HG03571 (cell line): ENCODE measurements at regions not wholly inside any gene's neighbourhood (a gene's known extent, or its start where the extent isn't known, plus 50 kb on each side); places are given as distances from the start of the nearest gene placed in this dataset.

Experiments used
- ATAC-seq: cut with Tn5 transposase; IDR thresholded peaks from one replicate; pipeline ENCODE4 v1.9.1; 2021; ENCODE audit not compliant: unreplicated experiment

GRCh38 chr1:81409262-81409661 is 391.5 kb upstream of the ADGRL2 start:
- no peak for ATAC-seq

DNA sequence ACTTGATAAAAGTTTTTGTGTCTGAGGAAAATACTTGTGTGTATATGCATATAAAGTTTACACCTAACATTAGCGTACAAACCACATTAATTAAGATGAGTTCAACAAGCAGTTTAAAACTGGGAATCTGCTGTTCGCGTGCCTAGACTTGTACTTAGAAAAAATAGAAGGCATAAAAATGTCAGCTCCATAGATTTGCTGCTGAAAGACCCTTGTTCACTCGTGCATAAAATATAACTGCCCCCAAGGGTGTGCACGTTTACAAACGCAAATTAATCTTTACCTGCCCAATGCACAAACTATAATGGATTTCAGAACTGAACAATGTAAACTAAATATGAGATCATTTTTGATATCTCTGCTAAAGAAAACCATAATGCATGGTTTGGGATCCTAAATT is 392.3 kb upstream of the ADGRL2 start:
- no peak for ATAC-seq

DNA sequence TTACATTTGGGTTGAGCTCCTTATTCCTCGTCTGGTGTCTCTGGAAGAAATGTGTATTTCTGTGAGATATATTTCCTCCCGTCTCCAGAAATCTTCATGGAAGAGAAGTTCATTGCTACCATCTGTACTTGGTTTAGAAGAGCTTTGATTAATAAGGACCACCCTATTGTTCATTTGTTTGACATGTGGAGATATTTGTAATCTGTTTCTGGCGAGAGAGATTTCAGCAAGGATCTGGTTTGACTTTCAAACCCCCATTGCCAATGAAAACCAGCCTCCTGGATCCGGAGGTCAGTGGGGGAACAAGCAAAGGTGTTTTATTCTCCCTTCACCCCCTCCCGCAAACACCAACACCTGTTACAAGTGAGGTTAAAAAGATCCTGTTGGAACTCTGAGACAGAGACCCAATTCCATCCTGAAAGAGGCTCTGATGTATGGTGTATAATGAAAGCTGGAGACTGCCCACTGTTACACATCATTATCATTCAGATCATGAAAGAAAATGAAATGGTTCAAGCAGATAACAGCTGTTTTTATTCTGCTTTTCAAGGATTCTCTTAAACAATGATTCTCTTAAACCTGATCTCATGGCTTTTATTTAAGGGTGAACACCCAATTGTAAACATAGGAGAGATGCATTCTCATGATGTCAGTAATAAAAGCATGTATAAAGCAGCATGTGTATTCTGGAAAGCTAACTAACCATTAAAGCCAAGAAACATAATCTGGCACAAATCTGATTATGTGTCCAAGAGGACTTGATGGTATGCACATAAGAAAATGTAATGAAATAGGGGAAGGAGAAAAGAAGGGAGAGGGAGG is 393.5 kb upstream of the ADGRL2 start:
- ATAC-seq: no peak

DNA sequence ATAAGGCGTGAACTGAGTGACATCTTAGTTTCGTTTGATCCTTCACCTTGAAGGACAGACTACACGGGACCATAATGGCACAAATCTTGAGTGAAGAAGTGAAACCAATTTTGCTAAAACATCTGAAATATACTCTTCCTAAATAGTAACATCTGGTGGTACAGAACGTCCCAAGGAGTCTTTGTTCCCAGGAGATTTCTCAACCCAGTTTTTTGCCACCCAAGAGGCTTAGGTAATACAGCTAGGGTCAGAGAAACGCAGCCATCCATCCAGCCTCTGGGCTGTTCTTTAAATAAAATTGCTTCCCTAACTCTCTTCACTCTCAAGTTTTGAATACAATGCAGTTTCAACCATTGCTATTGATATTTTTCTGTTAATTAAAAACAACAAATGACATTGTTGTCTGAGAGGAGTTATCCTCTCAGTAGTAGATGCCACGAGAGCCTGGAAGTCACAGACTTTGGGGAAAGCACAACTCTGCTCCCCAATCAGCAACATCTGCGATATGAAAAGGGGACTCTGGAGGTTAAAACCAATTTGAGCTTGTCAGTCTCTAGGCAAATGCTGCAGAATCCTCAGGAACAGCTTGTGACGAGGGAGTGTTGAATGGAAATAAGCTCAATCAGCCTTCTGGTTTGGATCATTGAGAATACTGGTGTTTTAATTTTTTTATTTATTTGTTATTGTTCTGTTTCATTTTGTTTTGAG is 394.3 kb upstream of the ADGRL2 start:
- ATAC-seq: no peak

GRCh38 chr1:81398041-81398440 is 402.7 kb upstream of the ADGRL2 start:
- ATAC-seq: no peak

DNA sequence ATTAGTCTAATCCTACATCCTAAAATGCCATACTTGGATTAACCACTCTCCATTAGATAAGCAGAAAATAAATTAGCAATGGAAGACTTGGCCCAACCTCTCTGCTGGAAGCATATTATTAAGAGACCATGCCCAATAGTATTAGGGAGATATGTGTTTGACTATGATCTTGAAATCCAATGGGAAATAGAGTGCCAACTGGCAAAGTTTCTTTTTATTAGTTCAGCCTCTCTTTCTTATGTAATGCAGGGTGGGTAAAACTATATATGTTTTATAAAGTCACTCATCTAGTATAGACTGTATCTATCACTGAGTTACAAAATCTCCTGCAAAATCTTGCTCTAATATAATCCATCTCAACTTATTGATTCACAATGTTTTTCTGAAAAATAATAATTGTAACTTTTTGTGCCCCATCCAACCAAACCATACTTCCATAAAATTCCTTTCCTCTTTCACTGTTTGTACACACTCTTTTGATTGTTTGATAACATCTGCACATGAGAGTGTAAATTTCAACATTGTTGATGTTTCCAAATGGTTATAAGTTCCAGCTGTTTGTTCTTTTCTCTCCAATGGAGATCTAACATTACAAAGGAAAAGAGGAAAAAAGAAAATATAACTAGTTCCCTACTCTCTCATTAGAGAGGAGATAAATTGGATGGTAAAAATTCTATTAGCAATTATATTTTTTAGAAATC is 408.1 kb upstream of the ADGRL2 start:
- no peak for ATAC-seq

DNA sequence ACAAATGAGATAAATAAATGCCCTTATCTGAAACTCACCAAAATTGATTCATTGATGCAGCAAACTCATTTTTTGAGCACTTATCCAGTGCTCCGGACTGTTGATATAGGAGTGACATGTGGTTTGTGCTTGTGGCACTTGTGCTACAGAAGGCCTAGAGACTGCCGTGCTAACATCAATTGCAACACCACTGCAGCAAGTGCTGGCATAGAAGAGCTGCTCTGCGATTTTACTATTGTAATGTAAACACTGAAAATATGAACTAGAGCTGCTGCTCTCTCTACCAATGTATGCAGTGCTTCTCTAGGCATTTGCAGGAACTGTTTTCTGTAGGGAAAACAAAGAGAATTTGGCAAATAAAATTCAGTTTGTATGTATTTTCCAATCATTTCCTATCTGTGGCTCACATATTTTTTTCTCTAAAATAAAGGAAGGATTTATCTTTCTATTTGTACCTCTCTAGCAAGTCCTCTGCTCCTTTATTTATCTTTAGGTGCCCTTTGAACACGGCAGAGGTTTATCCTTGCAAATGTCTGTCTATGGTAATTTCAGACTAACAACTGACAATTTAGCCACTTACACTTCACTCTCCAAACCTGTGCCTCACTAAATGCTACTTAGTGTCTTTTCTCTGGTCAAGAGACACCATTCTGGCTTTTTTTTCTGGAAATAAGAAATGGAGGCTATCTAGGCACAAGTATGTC is 409.5 kb upstream of the ADGRL2 start:
- no peak for ATAC-seq

- no peak for ATAC-seq
Observed at GRCh38 chr1:81388435-81388834, 412.3 kb upstream of the ADGRL2 start.

- ATAC-seq: no peak
Observed at GRCh38 chr1:81387446-81387845, 413.3 kb upstream of the ADGRL2 start.

DNA sequence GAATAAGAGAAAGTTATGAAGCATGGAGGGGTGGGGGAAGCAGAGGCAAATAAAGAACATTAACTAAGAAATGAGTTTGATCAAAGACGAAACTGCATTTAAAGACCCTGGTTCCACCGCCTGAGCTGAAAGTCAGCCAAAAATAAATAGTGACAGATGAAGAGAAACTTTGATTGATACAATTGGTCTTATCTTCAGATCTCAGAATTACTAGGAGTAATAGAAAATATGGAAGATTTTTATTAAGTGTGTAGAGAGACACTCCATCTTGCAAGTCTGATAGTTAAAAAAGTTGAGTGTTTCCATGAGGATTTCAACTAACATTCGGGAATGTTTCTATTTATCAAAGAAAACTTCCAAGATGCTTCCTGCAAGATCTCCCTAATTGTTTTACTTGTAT is 418.2 kb upstream of the ADGRL2 start:
- ATAC-seq: no peak

DNA sequence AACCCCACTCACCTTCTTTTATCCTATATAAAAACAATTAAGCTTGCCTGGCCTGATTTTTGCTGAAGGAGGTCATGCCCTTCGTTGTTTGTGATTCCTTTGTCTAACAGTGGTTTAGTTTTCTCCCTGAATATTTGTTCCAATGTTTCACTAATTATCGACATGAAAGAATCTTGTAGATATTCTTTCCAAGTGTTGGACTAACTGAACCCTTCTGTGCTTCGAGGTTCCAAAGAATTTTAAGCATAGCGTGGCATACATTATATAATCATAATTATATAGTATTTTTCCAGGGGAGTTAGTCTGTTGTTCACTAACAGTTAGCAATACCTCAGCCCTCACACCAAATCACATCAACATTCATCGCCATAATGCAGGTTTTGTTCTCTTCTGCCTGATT is 418.9 kb upstream of the ADGRL2 start:
- no peak for ATAC-seq

DNA sequence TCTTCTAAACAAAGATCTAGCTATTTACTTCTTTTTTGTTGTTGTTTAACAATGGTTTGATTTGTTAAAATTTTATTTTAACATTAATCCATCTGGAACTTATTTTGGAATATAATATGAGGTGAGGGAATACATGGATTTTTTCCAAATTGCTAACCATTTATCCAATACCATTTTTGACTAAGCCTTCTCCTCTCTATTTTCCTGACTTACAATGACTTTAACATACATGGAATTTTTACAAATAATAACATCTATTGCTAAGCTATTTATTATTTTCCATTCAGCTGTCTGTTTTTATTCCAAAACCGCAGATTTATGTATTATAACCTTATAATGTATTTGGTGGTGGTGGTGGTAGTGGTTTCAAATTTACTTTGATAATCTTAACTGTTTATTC is 420.3 kb upstream of the ADGRL2 start:
- no peak for ATAC-seq

DNA sequence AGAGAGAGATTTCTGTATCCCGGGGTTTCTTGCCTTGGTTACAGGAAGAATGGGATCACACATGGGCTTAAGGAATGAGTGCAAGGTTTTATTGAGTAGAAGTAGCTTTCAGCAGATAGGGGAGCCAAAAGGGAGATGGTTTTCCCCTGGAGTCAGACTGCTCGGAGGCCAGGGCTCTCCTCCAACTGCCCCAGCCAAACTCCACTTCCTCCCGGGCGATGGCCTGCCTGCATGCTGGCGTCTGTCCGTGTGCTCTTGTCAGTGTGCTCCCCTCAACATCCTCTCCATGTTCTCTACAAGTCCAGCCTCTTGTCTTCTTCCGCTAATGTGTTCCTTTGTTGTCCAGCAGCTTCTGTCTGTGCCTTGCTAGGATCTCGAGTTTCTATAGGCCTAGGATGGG is 421.3 kb upstream of the ADGRL2 start:
- no peak for ATAC-seq

GRCh38 chr1:81377406-81377805 is 423.3 kb upstream of the ADGRL2 start:
- no peak for ATAC-seq

DNA sequence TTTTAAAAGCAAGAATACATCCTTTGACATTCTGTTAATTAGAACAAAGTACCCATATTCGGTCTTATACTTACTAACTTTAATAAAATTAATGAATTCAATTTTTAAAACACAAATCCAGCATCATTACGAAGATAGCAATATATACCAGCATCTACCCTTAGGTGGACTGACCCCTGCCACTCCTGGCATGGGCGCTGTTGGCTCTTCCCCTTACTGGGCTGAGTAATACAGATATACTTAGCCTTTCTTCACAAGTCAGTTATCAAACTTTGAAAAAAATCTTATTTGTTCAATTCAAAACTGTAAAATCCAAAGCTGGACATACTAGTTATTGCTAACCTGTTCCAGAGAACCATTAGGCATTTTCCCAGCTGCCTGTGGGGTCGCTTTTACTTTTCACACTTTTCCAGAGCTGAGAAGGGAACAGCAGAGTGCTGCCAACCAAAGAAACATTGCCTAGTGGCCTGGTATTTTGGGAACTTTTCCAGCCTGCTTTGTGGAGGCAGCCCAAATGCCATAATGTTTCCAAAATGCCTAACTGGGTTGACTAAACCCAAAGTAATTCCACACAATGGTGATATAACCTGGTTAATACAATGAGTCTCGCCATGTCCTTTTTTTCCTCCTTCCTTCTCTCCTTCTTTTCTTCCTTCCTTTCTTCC is 424.7 kb upstream of the ADGRL2 start:
- no peak for ATAC-seq

DNA sequence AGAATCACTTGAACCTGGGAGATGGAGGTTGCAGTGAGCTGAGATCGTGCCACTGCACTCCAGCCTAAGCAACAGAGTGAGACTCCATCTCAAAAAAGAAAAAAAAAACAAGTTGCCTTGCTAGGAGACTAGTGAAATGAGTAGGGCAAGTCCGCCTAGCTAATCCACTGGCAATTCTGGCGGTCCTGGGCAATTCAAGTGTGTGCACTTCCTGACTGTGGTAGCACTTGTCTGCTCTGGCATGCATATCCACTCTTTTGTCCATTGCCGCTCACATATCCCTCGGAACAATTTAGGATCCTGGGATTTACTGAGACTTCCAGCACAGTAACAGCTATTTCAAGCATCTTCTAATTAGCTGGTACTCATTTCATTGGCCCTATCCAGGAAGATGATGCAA is 426.3 kb upstream of the ADGRL2 start:
- no peak for ATAC-seq

DNA sequence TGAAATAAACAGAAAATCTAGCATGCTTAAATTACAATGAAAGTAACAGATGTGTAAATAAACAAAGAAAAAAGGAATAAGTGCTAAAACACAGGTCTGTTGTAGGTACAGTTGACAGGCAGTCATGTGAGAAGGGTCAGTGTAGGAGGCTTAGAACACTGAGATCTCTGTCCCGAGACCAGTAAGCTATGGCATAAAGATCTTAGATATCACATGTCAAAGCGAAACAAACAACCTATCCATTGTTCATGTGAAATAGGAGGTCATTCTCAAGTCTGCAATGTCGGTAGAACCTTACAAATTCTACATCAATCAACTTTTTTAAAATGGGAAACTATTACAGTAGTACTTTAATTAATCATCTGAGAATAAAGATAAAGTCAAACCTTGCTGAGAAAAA is 428.9 kb upstream of the ADGRL2 start:
- no peak for ATAC-seq

GRCh38 chr1:81369833-81370232 is 430.9 kb upstream of the ADGRL2 start:
- ATAC-seq: no peak

- no peak for ATAC-seq
Observed at GRCh38 chr1:81366173-81366572, 434.6 kb upstream of the ADGRL2 start.

GRCh38 chr1:81364088-81364487 is 436.6 kb upstream of the ADGRL2 start:
- ATAC-seq: no peak

- no peak for ATAC-seq
Observed at GRCh38 chr1:81358151-81358550, 442.6 kb upstream of the ADGRL2 start.
